Inflammatory macrophage treated with lipopolysaccharide for 1 hour (primary cell): ENCODE measurements at regions not wholly inside any gene's neighbourhood (a gene's known extent, or its start where the extent isn't known, plus 50 kb on each side); places are given as distances from the start of the nearest gene placed in this dataset.
"Not testable (repeated sequence)": the region's sequence is repeated elsewhere in the genome, so short reads cannot be mapped to it uniquely, and the experiment has no call there.

ENCODE experiments used
- DNase-seq, 2 donors: peaks; one replicate each; pipeline ENCODE4 v3.0.0-alpha.2; 2020 to 2022

- not testable (repeated sequence) for DNase-seq
Measured at GRCh38 chr4:186847429-186848131, 123.9 kb upstream of the FAT1 start.

- no peak for DNase-seq
Measured at GRCh38 chr4:186848437-186848836, 124.8 kb upstream of the FAT1 start.

GRCh38 chr4:186851291-186852072 lies 127.8 kb upstream of the FAT1 start:
- no peak for DNase-seq

- DNase-seq = no peak
Measured at GRCh38 chr4:186852073-186852420, 128.4 kb upstream of the FAT1 start.

GRCh38 chr4:186852964-186853391 lies 129.3 kb upstream of the FAT1 start:
- no peak for DNase-seq

GRCh38 chr4:186854256-186854655 lies 130.6 kb upstream of the FAT1 start:
- no peak for DNase-seq

- no peak for DNase-seq
Measured at GRCh38 chr4:186855111-186855510, 131.5 kb upstream of the FAT1 start.

GRCh38 chr4:186857793-186858192 lies 134.1 kb upstream of the FAT1 start:
- DNase-seq = no peak

GRCh38 chr4:186858355-186858754 lies 134.7 kb upstream of the FAT1 start:
- no peak for DNase-seq

- no peak for DNase-seq
Measured at GRCh38 chr4:186859420-186859819, 135.8 kb upstream of the FAT1 start.

- DNase-seq = no peak
Measured at GRCh38 chr4:186861317-186861716, 137.7 kb upstream of the FAT1 start.

- DNase-seq = no peak
Measured at GRCh38 chr4:186871856-186872255, 148.2 kb upstream of the FAT1 start.

- not testable (repeated sequence) for DNase-seq
Measured at GRCh38 chr4:186873095-186873494, 149.4 kb upstream of the FAT1 start.

GRCh38 chr4:186875476-186875875 lies 151.8 kb upstream of the FAT1 start:
- no peak for DNase-seq

GRCh38 chr4:186876961-186877626 lies 153.4 kb upstream of the FAT1 start:
- DNase-seq = no peak

GRCh38 chr4:186878203-186878776 lies 154.6 kb upstream of the FAT1 start:
- DNase-seq = no peak

- no peak for DNase-seq
Measured at GRCh38 chr4:186881521-186882220, 158.0 kb upstream of the FAT1 start.

- no peak for DNase-seq
Measured at GRCh38 chr4:186882293-186882692, 158.6 kb upstream of the FAT1 start.

GRCh38 chr4:186885289-186885688 lies 161.6 kb upstream of the FAT1 start:
- no peak for DNase-seq

GRCh38 chr4:186886759-186887158 lies 163.1 kb upstream of the FAT1 start:
- no peak for DNase-seq

- DNase-seq = no peak
Measured at GRCh38 chr4:186887291-186887700, 163.6 kb upstream of the FAT1 start.

- DNase-seq = no peak
Measured at GRCh38 chr4:186887752-186888151, 164.1 kb upstream of the FAT1 start.
